ENCODE measurements at regions not wholly inside any gene's neighbourhood (a gene's known extent, or its start where the extent isn't known, plus 50 kb on each side); places are given as distances from the start of the nearest gene placed in this dataset.

GRCh38 chr4:17095771-17096170 is 197.3 kb upstream of the LDB2 start:
- no peak for TF ChIP-seq CTCF (IDR thresholded peaks at IDR 0.05; ENCODE audit: extremely low read depth, missing control alignments)
- DNase-seq (ENCODE audit: low spot score) = no peak

- no peak for TF ChIP-seq CTCF (IDR thresholded peaks at IDR 0.05; ENCODE audit: extremely low read depth, missing control alignments)
- no peak for DNase-seq (ENCODE audit: low spot score)
Measured at GRCh38 chr4:17094876-17095210, 196.4 kb upstream of the LDB2 start.

- no peak for TF ChIP-seq CTCF (IDR thresholded peaks at IDR 0.05; ENCODE audit: extremely low read depth, missing control alignments)
- no peak for DNase-seq (ENCODE audit: low spot score)
Measured at GRCh38 chr4:17094159-17094875, 195.9 kb upstream of the LDB2 start.

GRCh38 chr4:17093481-17093880 is 195.0 kb upstream of the LDB2 start:
- no peak for TF ChIP-seq CTCF (IDR thresholded peaks at IDR 0.05; ENCODE audit: extremely low read depth, missing control alignments)
- DNase-seq (ENCODE audit: low spot score) = no peak

- DNase-seq (ENCODE audit: low spot score) = peak; percentile 28
- no peak for TF ChIP-seq CTCF (IDR thresholded peaks at IDR 0.05; ENCODE audit: extremely low read depth, missing control alignments)
Measured at GRCh38 chr4:17092736-17093437, 194.4 kb upstream of the LDB2 start.

GRCh38 chr4:17091104-17091503 is 192.7 kb upstream of the LDB2 start:
- no peak for TF ChIP-seq CTCF (IDR thresholded peaks at IDR 0.05; ENCODE audit: extremely low read depth, missing control alignments)
- DNase-seq (ENCODE audit: low spot score) = no peak

- DNase-seq (ENCODE audit: low spot score) = no peak
Measured at GRCh38 chr4:17090063-17090462, 191.6 kb upstream of the LDB2 start.

More at GRCh38 chr4:17090063-17090462, 191.6 kb upstream of the LDB2 start:
- no peak for TF ChIP-seq CTCF (IDR thresholded peaks at IDR 0.05; ENCODE audit: extremely low read depth, missing control alignments)

Measured in GM20000 (cell line).